ENCODE measurements at regions not wholly inside any gene's neighbourhood (a gene's known extent, or its start where the extent isn't known, plus 50 kb on each side); places are given as distances from the start of the nearest gene placed in this dataset.
"Not testable (repeated sequence)": the region's sequence is repeated elsewhere in the genome, so short reads cannot be mapped to it uniquely, and the experiment has no call there.

DNA sequence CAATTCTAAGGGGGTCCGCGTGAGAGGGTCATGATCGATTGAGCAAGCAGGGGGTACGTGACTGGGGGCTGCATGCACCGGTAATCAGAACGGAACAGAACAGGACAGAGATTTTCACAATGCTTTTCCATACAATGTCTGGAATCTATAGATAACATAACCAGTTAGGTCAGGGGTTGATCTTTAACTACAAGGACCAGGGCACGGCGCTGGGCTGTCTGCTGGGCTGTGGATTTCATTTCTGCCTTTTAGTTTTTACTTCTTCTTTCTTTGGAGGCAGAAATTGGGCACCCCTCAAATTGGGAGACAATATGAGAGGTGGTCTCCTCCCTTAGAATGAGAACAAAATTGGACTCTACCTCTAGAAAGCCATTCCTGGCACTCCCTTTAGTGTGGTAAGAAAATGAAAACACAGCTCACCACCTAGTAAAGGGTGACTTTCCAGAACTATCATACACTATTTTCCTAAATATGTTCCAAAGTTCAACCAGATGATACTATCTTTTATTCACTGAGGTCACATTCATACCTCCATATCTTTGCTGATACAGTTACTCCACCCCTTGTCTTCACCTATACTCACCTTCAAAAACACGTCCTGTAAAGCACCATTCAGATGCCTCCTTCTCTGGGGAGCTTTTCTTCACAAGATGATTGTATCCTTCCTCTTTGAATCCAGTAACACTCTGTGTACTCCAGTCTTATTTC is 1058.3 kb upstream of the SLIT2 start:
- DNase-seq, result no peak

- no peak for DNase-seq
Measured at GRCh38 chr4:19191979-19192650, 1059.6 kb upstream of the SLIT2 start.

DNA sequence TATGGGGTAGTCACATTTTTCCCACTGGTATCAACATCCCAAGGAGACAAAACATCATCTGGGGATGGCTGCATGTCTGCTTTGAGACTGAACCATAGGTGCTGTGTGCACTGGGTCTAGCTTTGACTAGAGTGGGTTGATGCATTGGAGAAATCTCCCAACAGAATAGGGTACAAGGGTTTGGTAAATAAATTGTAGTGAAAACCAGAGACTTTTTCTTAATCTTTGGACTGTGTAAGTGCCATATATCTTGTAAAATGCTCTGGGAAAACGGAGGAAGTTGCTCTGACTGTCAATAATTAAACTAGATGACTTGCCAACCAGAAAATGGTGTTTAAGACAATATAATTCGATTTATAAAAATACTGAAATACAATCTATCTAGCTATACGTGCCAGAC is 1064.0 kb upstream of the SLIT2 start:
- no peak for DNase-seq

DNA sequence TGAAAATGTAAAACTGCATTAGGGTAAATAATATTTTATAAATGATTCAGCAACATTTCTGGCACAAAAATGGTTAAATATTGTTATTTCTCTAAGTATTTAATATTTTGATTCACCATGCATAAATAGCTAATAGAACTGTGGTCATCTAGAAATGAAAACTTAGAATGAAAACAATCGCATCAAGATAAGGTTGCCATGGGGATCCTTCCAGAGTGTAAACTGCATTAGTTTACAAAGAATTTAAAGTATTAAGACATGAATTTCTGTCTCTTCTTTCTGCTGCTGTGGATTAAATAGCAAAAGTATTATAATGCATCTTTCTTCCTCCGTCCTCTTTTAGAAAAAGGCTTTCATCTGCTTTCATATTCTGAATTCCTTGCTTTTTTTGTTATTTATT is 1064.6 kb upstream of the SLIT2 start:
- DNase-seq, result no peak

GRCh38 chr4:19181631-19182030 is 1070.1 kb upstream of the SLIT2 start:
- not testable (repeated sequence) for DNase-seq

- no peak for DNase-seq
Measured at GRCh38 chr4:19178835-19179234, 1072.9 kb upstream of the SLIT2 start.

GRCh38 chr4:19177616-19178015 is 1074.1 kb upstream of the SLIT2 start:
- DNase-seq, result no peak

DNA sequence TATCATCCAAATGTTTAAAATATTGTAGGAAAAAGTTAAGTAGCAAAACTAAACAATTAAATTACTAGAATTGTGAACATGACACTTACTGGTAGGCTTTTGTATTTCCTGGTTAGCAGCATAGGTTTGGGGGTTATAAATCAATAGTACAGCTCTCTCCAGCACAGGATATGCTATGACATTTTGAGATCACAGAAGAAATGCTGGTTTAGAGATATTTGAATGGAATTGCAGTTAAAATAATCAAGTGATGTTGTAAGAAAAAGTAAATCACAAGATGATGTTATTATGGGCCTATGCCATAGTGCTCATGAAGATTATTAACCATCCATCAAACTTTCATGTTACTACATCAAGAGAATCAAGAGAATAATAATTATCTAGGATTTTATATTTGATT is 1079.9 kb upstream of the SLIT2 start:
- no peak for DNase-seq

GRCh38 chr4:19167311-19167710 is 1084.4 kb upstream of the SLIT2 start:
- DNase-seq, result no peak

DNA sequence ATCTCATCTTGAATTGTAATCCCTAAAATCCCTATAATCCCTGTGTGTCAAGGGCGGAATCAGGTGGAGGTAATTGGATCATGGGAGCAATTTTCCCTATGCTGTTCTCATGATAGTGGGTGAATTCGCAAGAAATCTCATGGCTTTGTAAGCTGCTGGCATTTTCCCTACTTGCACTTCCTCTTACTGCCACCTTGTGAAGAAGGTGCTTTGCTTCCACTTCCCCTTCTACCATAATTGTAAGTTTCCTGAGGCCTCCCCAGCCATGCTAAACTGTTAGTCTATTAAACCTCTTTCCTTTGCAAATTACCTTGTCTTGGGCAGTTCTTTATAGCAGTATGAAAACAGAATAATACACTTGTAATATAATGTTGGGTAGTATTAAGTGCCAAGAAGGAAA is 1087.4 kb upstream of the SLIT2 start:
- DNase-seq, result no peak

- DNase-seq, result no peak
Measured at GRCh38 chr4:19159874-19160273, 1091.8 kb upstream of the SLIT2 start.

DNA sequence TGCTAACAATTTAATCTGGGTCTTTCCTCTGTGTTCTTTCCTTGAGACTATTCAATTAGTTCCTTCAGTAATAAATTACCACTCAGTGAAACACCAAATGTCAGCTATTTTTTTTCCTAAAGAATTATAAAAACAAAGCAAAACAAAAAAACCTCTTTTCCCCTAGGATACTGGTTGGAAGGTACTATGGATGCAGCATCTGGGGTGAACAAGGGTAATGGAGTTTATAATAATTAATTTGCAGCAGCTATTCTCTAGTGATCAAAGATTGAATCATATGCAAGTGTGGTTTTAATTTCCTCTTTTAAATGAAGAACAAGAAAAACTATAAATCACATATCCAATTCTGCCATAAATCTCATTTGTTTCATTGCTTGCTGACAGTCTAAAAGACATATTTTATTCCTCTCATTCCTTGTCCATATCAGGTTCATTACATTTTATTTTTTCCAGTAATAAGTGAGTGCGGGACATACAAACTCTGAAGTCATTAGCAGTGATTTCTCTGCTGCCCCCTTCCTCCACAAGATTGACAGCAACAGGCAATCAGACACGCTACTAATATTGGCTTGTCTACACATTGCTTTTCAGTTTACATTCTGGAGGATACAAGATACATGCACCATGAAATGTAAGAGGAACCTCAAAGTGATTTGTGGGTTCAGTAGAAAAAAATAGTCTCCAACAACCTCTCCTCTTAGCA is 1093.4 kb upstream of the SLIT2 start:
- DNase-seq, result no peak

DNA sequence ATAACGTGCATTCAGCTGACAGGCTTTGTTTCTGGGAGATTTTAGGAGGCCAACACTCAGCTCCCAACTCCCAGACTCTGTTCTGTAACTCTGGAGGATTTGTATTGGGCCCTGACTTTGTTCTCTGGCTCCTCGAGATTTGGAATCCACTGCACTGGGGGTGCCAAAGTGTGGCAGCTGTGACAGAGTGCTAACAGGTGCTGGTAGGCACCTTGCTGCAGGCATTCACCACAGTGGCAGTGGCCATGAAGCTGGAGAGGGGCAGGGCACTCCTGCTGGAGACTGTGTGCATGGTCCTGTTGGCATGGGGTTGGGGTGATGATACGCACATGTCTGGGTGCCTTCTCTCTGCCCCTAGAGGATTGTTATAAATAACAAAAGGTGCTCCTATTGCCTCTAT is 1094.9 kb upstream of the SLIT2 start:
- no peak for DNase-seq

- DNase-seq, result no peak
Measured at GRCh38 chr4:19155568-19155967, 1096.1 kb upstream of the SLIT2 start.

DNA sequence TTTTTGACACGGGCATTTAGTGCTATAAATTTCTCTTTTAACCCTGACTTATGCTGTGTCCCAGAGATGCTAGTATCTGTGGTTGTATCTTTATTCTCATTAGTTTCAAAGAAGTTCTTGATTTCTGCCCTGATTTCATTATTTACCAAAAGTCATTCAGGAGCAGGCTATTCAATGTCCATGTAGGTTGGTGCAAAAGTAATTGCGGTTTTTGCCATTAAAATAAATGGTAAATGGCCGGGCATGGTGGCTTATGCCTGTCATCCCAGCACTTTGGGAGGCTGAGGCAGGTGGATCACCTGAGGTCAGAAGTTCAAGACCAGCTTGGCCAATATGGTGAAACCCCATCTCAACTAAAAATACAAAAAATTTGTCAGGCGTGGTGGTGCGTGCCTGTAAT is 1097.4 kb upstream of the SLIT2 start:
- not testable (repeated sequence) for DNase-seq

DNA sequence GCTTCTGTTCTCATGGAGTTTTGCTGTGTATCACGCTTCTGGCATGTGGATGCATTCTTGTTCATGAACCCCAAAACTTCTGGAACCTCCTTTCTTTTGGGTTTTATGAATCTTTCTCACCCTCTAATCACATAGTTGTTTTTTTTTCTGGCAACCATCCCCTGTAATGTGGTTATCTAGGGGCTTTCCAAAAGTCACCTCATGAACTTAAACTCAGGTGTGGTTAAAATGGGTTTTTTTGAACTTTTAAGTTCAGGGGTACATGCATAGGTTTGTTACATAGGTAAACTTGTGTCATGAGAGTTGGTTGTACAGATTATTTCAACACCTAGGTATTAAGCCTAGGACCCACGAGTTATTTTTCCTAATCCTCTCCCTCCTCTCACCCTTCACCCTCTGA is 1099.4 kb upstream of the SLIT2 start:
- DNase-seq, result no peak

GRCh38 chr4:19151684-19152083 is 1100.0 kb upstream of the SLIT2 start:
- DNase-seq, result no peak

DNA sequence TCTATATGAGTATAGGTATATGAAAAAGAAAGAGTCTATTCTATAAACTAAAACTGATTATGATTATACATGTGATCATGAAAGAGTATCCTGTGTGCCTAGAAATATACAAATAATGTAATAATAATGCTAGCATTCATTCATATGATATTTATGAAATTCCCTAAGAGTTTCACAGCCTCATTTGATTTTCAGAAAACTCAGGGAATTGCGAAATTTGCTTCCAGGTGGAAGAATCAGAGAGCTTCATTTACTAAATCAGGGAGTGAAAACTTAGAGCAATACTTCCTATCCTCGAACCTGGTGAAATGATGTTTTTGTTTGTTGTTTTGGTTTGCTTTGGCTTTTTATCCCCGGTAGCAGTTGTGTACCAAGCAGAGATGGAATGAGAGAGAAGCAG is 1105.7 kb upstream of the SLIT2 start:
- DNase-seq, result no peak

DNA sequence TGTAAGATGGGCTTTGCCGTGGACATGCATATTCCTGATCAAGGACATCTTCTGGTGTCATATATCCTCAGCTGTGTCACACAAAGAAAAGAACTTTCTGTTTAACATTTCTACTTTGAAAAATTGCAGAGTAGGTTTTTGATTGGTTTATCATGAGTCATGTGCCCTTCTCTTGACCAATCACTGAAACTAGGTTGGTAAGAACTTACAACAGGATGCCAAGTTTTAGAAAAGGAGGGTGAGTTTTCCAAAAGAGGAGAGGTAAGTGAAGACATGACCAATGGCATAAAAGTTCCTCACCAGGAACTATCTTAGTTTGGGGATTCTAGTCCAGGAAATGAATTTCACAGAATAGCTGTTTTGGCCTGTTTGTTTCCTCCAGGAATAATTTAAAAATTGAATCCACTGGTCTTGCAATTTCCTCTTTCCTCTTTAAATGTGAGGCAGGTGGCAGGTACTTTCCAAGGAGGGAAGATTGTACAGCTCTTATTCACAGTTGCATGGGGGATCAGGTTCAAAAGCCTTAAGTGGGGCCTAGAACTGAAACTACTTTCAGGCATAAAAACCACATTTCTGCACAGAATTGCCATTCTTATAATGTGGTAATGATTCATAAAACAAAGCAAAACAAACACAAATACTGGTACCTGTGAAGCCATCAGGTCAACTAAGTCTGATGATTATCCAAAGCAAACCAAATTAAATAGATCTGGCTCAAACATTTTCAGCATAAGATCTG is 1114.5 kb upstream of the LCORL start:
- DNase-seq, result no peak

GRCh38 chr4:19134685-19135084 is 1113.1 kb upstream of the LCORL start:
- no peak for DNase-seq

GRCh38 chr4:19133315-19133714 is 1111.8 kb upstream of the LCORL start:
- no peak for DNase-seq

DNA sequence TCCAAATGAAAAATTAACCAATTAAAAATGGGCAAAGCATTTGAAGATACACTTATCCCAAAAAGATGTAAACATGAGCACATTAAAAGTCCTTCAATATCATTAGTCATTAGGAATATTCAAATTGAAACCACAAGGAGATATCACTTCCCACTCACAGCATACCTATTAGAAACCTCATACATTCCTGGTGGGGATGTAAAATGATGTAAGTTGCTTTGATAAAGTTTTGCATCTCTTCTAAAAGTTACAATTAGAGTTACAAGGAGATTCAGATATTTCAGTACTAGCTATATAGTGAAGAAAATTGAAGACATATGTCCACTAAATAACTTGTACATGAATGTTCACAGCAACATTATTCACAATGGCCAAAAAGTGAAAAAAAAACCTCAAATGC is 1109.3 kb upstream of the LCORL start:
- DNase-seq, result no peak

DNA sequence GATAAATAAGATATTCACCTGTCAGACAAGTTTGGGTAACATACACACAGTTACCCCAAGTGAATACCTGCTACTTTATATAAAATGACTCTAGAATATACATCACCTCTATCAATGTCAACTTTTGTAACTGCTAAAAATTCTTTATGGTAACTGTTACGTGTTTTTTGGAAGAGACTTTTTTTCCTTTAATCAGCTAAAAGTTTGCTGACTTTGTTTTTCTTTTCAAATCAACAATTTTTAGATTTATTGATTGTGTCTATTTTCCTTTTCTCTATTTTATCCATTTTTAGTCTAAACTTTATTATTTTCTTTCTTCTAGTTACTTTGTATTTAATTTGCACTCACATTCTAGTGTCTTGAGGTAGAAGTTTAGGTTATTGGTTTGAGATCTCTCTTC is 1106.6 kb upstream of the LCORL start:
- DNase-seq, result no peak

DNA sequence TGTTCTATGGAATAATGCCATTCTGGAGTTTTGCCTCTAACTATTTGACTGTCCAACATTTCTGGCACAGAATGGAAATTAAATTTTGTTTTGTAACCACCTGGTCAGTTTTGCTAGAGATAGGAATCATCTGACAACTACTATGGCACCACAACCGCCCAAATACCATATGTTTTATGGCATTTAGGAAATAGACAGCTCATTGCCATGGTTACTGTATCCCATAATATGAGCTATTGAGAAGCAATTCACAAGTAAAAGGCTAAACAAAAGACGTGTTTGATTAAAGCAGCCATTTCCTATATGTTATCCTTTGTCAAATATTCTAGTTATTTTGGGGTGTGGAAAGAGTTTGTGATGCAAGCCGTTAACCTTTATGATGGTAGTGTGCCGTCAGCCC is 1105.3 kb upstream of the LCORL start:
- DNase-seq, result no peak
